ENCODE measurements at regions not wholly inside any gene's neighbourhood (a gene's known extent, or its start where the extent isn't known, plus 50 kb on each side); places are given as distances from the start of the nearest gene placed in this dataset.

GRCh38 chr1:209416039-209416438, 167.5 kb upstream of the CAMK1G start:
- Mint-ChIP-seq H3K9me3 (no peaks in the 10 kb centered on the region), H3K36me3 (ENCODE audit: low read depth) (no peaks in the 10 kb centered on the region), H3K4me3 (no peak overlapping the region), H3K27me3 (ENCODE audit: insufficient read depth) (peaks cover 36% of the 10 kb centered on the region), H3K4me1 (peaks cover 41% of the 10 kb centered on the region), H3K27ac (no peak overlapping the region)
- no peak for TF ChIP-seq CTCF (conservative IDR thresholded peaks at IDR 0.05)
- H3K27ac ChIP-seq (ENCODE audit: low read depth, low read length): no peak overlapping the region
- H3K36me3 ChIP-seq (ENCODE audit: control insufficient read depth, insufficient read depth, low read length): no peaks in the 10 kb centered on the region
- H3K4me1 ChIP-seq (ENCODE audit: control insufficient read depth, insufficient read depth, low read length): peaks cover 3% of the 10 kb centered on the region
- H3K4me3 ChIP-seq (ENCODE audit: low read length): no peak overlapping the region
- H3K27me3 ChIP-seq (ENCODE audit: control insufficient read depth, insufficient read depth, low read length, poor library complexity, severe bottlenecking): no peaks in the 10 kb centered on the region
- no peak for DNase-seq
- no peaks in the 10 kb centered on the region for H3K9me3 ChIP-seq (ENCODE audit: control insufficient read depth, low read length)
- WGBS, 2 experiments (ENCODE audit: insufficient coverage in 1 of 2, insufficient read length in 1 of 2): 66 to 77% methylated on average over 2 of the region's 2 CpGs
- H3K9ac ChIP-seq (ENCODE audit: extremely low read depth, low read length, poor library complexity, severe bottlenecking): no peak overlapping the region

GRCh38 chr1:209416716-209417115, 166.8 kb upstream of the CAMK1G start:
- no peak for TF ChIP-seq CTCF (conservative IDR thresholded peaks at IDR 0.05)
- Histone ChIP-seq H3K9me3 (ENCODE audit: control insufficient read depth, low read length) (no peaks in the 10 kb centered on the region), H3K36me3 (ENCODE audit: control insufficient read depth, insufficient read depth, low read length) (no peaks in the 10 kb centered on the region), H3K4me3 (ENCODE audit: low read length) (no peak overlapping the region), H3K27me3 (ENCODE audit: control insufficient read depth, insufficient read depth, low read length, poor library complexity, severe bottlenecking) (no peaks in the 10 kb centered on the region), H3K27ac (ENCODE audit: low read depth, low read length) (no peak overlapping the region), H3K4me1 (ENCODE audit: control insufficient read depth, insufficient read depth, low read length) (peaks cover 3% of the 10 kb centered on the region), H3K9ac (ENCODE audit: extremely low read depth, low read length, poor library complexity, severe bottlenecking) (no peak overlapping the region)
- H3K9me3 Mint-ChIP-seq: no peaks in the 10 kb centered on the region
- H3K27ac Mint-ChIP-seq: no peak overlapping the region
- H3K27me3 Mint-ChIP-seq (ENCODE audit: insufficient read depth): peaks cover 36% of the 10 kb centered on the region
- WGBS, 2 experiments (ENCODE audit: insufficient coverage in 1 of 2, insufficient read length in 1 of 2): 91 to 93% methylated on average over 1 to 2 of the region's 2 CpGs
- peaks cover 41% of the 10 kb centered on the region for H3K4me1 Mint-ChIP-seq
- no peak for DNase-seq
- H3K36me3 Mint-ChIP-seq (ENCODE audit: low read depth): no peaks in the 10 kb centered on the region
- no peak overlapping the region for H3K4me3 Mint-ChIP-seq

- Mint-ChIP-seq H3K27me3 (ENCODE audit: insufficient read depth) (peaks cover 32% of the 10 kb centered on the region), H3K4me1 (peaks cover 50% of the 10 kb centered on the region), H3K36me3 (ENCODE audit: low read depth) (no peaks in the 10 kb centered on the region), H3K27ac (no peak overlapping the region), H3K4me3 (no peak overlapping the region), H3K9me3 (no peaks in the 10 kb centered on the region)
- Histone ChIP-seq H3K27ac (ENCODE audit: low read depth, low read length) (no peak overlapping the region), H3K4me1 (ENCODE audit: control insufficient read depth, insufficient read depth, low read length) (peaks cover 3% of the 10 kb centered on the region), H3K27me3 (ENCODE audit: control insufficient read depth, insufficient read depth, low read length, poor library complexity, severe bottlenecking) (no peaks in the 10 kb centered on the region), H3K36me3 (ENCODE audit: control insufficient read depth, insufficient read depth, low read length) (no peaks in the 10 kb centered on the region), H3K9ac (ENCODE audit: extremely low read depth, low read length, poor library complexity, severe bottlenecking) (no peak overlapping the region), H3K4me3 (ENCODE audit: low read length) (no peak overlapping the region), H3K9me3 (ENCODE audit: control insufficient read depth, low read length) (no peaks in the 10 kb centered on the region)
- TF ChIP-seq CTCF (conservative IDR thresholded peaks at IDR 0.05): no peak
- no peak for DNase-seq
- WGBS, 2 experiments (ENCODE audit: insufficient coverage in 1 of 2, insufficient read length in 1 of 2): 98 to 100% methylated on average over 1 to 3 of the region's 3 CpGs
Measured at GRCh38 chr1:209417761-209418160, 165.8 kb upstream of the CAMK1G start.

Measured in endodermal cell (in vitro differentiated cells).